CD4-positive, alpha-beta T cell (primary cell): ENCODE measurements at regions not wholly inside any gene's neighbourhood (a gene's known extent, or its start where the extent isn't known, plus 50 kb on each side); places are given as distances from the start of the nearest gene placed in this dataset.

ENCODE experiments used
- ATAC-seq: fragments of 200-7000 bp; cut with Tn5 transposase; one replicate; pipeline ENCODE4 v1.10.0; 2022; ENCODE audit warnings: mild to moderate bottlenecking; ENCODE audit not compliant: poor library complexity
- CTCF ChIA-PET: fragments of 350-600 bp; sonication (Branson Sonifier 250); formaldehyde crosslinking; loops from one replicate; lab custom pipeline; 2021; ENCODE audit warnings: antibody characterized with exemption, inconsistent platforms; lab: Charles Lee
- POLR2A ChIA-PET: fragments of 350-600 bp; sonication (Branson Sonifier 250); formaldehyde crosslinking; loops from one replicate; lab custom pipeline; 2021; ENCODE audit warnings: antibody characterized with exemption, inconsistent platforms; lab: Charles Lee
- DNase-seq, 14 experiments: peaks; one replicate each; pipeline ENCODE4 v3.0.0-alpha.2; 2013 to 2020; ENCODE audit warnings: mixed read lengths in 2 of 14
- H3K27ac ChIP-seq, 2 donors: one replicate each; pipeline versions ENCODE4 v1.5.1 to v1.7.0; 2013; ENCODE audit warnings: low read length in 2 of 2, low read depth in 1 of 2, mild to moderate bottlenecking in 1 of 2
- H3K27me3 ChIP-seq, 2 experiments: 1 replicate in 1 of 2; 2 replicates in 1 of 2; pipeline versions ENCODE4 v1.6.1 to v1.7.0; 2013; ENCODE audit warnings: low read length in 2 of 2, control low read depth in 1 of 2, mild to moderate bottlenecking in 1 of 2, moderate library complexity in 1 of 2; ENCODE audit not compliant: insufficient read depth in 2 of 2, control insufficient read depth in 1 of 2
- H3K36me3 ChIP-seq: one replicate; pipeline ENCODE4 v1.6.1; 2013; ENCODE audit warnings: low read length, control low read depth; ENCODE audit not compliant: insufficient read depth
- H3K4me1 ChIP-seq: one replicate; pipeline ENCODE4 v1.6.1; 2013; ENCODE audit warnings: low read length, control low read depth; ENCODE audit not compliant: insufficient read depth
- H3K4me3 ChIP-seq: one replicate; pipeline ENCODE4 v1.5.1; 2013; ENCODE audit warnings: mild to moderate bottlenecking, low read length, moderate library complexity
- H3K9me3 ChIP-seq, 2 experiments: 1 replicate in 1 of 2; 2 replicates in 1 of 2; pipeline versions ENCODE4 v1.6.1 to v1.7.0; 2013; ENCODE audit warnings: low read length in 2 of 2, mild to moderate bottlenecking in 2 of 2, control low read depth in 1 of 2, moderate library complexity in 1 of 2; ENCODE audit not compliant: control insufficient read depth in 1 of 2, insufficient read depth in 1 of 2
- H3K27ac Mint-ChIP-seq: one replicate; pipeline ENCODE4 v1.8.0; 2020; ENCODE audit warnings: mixed read lengths
- H3K27me3 Mint-ChIP-seq: one replicate; pipeline ENCODE4 v1.8.0; 2021; ENCODE audit warnings: mixed read lengths
- H3K36me3 Mint-ChIP-seq: one replicate; pipeline ENCODE4 v1.8.0; 2021; ENCODE audit warnings: low read depth, mixed read lengths
- H3K4me1 Mint-ChIP-seq: one replicate; pipeline ENCODE4 v1.8.0; 2021; ENCODE audit warnings: low read depth, mixed read lengths
- H3K4me3 Mint-ChIP-seq: one replicate; pipeline ENCODE4 v1.8.0; 2020; ENCODE audit warnings: mild to moderate bottlenecking, mixed read lengths
- H3K9me3 Mint-ChIP-seq: one replicate; pipeline ENCODE4 v1.8.0; 2020; ENCODE audit warnings: mixed read lengths
- CTCF ChIP-seq: fragments of 200-600 bp; IDR thresholded peaks from one replicate; pipeline ENCODE4 v1.8.0; 2022; ENCODE audit warnings: antibody characterized with exemption, mild to moderate bottlenecking
- intact Hi-C, 2 experiments: fragments of 100-400 bp; cut with DNase I in 1 of 2; cut with micrococcal nuclease in 1 of 2; formaldehyde crosslinking; loops; one replicate each; pipeline versions ENCODE4 v1.15.1 to v1.9.0; 2023 to 2025; cut with DNase I, micrococcal nuclease

- no peak overlapping the region for H3K27ac ChIP-seq
- intact Hi-C loops, result no loop called here
- H3K4me3 Mint-ChIP-seq, result no peak overlapping the region
- H3K4me1 ChIP-seq, result no peaks in the 10 kb centered on the region
- no peak for TF ChIP-seq CTCF
- no peaks in the 10 kb centered on the region for H3K36me3 Mint-ChIP-seq
- POLR2A ChIA-PET, result no interaction called here
- H3K36me3 ChIP-seq, result no peaks in the 10 kb centered on the region
- ATAC-seq (no peak), DNase-seq (no peak)
- no peak overlapping the region for H3K4me3 ChIP-seq
- H3K9me3 Mint-ChIP-seq, result peaks cover 19% of the 10 kb centered on the region
- H3K4me1 Mint-ChIP-seq, result no peaks in the 10 kb centered on the region
- peaks cover 0 to 8% of the 10 kb centered on the region in 2 experiments for H3K9me3 ChIP-seq
- H3K27me3 ChIP-seq, result no peaks in the 10 kb centered on the region
- no peak overlapping the region for H3K27ac Mint-ChIP-seq
- H3K27me3 Mint-ChIP-seq, result no peaks in the 10 kb centered on the region
- CTCF ChIA-PET, result no interaction called here
Observed at GRCh38 chr2:125526093-125526492, 1129.9 kb upstream of the GYPC start.

- Histone ChIP-seq H3K27me3 (no peaks in the 10 kb centered on the region), H3K27ac (no peak overlapping the region), H3K36me3 (no peaks in the 10 kb centered on the region), H3K9me3 (peaks cover 0 to 4% of the 10 kb centered on the region in 2 experiments), H3K4me3 (no peak overlapping the region), H3K4me1 (no peaks in the 10 kb centered on the region)
- ChIA-PET POLR2A (no interaction called here), CTCF (interaction anchor here (0.6 kb wide), 1 partner anchor 811 kb away, joined by 3 read pairs; no protein-coding TSS in a partner anchor)
- DNase-seq, result no peak
- ATAC-seq, result no peak
- Mint-ChIP-seq H3K27ac (no peak overlapping the region), H3K36me3 (no peaks in the 10 kb centered on the region), H3K4me1 (no peaks in the 10 kb centered on the region), H3K9me3 (peaks cover 10% of the 10 kb centered on the region), H3K27me3 (no peaks in the 10 kb centered on the region), H3K4me3 (no peak overlapping the region)
- intact Hi-C loops, result no loop called here
- TF ChIP-seq CTCF, result no peak
Observed at GRCh38 chr2:125535089-125535488, 1120.9 kb upstream of the GYPC start.

- no peak for ATAC-seq
- CTCF ChIA-PET, result no interaction called here
- no peaks in the 10 kb centered on the region for H3K36me3 Mint-ChIP-seq
Observed at GRCh38 chr2:125543968-125544514, 1111.9 kb upstream of the GYPC start.

More at GRCh38 chr2:125543968-125544514, 1111.9 kb upstream of the GYPC start:
- no peak overlapping the region for H3K4me3 Mint-ChIP-seq
- H3K27me3 Mint-ChIP-seq, result no peaks in the 10 kb centered on the region
- H3K27ac Mint-ChIP-seq, result no peak overlapping the region
- peaks cover 14% of the 10 kb centered on the region for H3K9me3 Mint-ChIP-seq
- Histone ChIP-seq H3K4me3 (no peak overlapping the region), H3K27me3 (no peaks in the 10 kb centered on the region), H3K4me1 (no peaks in the 10 kb centered on the region), H3K9me3 (peaks cover 0 to 4% of the 10 kb centered on the region in 2 experiments), H3K27ac (no peak overlapping the region), H3K36me3 (no peaks in the 10 kb centered on the region)
- H3K4me1 Mint-ChIP-seq, result no peaks in the 10 kb centered on the region
- POLR2A ChIA-PET, result no interaction called here
- no peak for DNase-seq
- TF ChIP-seq CTCF, result no peak
- intact Hi-C loops, result no loop called here
